IMR-90 (cell line): ENCODE measurements at regions not wholly inside any gene's neighbourhood (a gene's known extent, or its start where the extent isn't known, plus 50 kb on each side); places are given as distances from the start of the nearest gene placed in this dataset.

Source experiments
- ATAC-seq: fragments of 200-7000 bp; cut with Tn5 transposase; 2 replicates; pipeline ENCODE4 v1.9.1; 2020; ENCODE audit warnings: low read depth, mild to moderate bottlenecking, moderate library complexity
- BruUV-seq: library from RNA; stranded (reverse); fragments of 400-500 nt; replicated peaks from 2 replicates; lab custom pipeline; 2021; lab: Mats Ljungman, UMichigan
- CTCF ChIA-PET: fragments of 300-600 bp; formaldehyde crosslinking; extraction: SDS; loops from one replicate; lab custom pipeline; 2021; ENCODE audit warnings: antibody characterized with exemption; lab: Yijun Ruan, JAX
- POLR2A ChIA-PET: fragments of 300-600 bp; sonication (Branson Sonifier 250); formaldehyde crosslinking; loops from one replicate; lab custom pipeline; 2022; ENCODE audit warnings: antibody characterized with exemption; ENCODE audit not compliant: unreplicated experiment; lab: Charles Lee
- DNase-seq: peaks from one replicate; pipeline ENCODE4 v3.0.0; 2013
- H2AFZ ChIP-seq: replicated peaks from 2 replicates; pipeline ENCODE3; 2013; ENCODE audit warnings: low read length, mild to moderate bottlenecking; ENCODE audit not compliant: poor library complexity
- H2AK5ac ChIP-seq: 2 replicates; pipeline ENCODE4 v1.6.1; 2013; ENCODE audit warnings: low read depth, low read length, inconsistent platforms
- H2AK9ac ChIP-seq: replicated peaks from 2 replicates; pipeline ENCODE3; 2013; ENCODE audit warnings: mild to moderate bottlenecking, low read depth, low read length, moderate library complexity; ENCODE audit not compliant: poor library complexity
- H2BK120ac ChIP-seq: 2 replicates; pipeline ENCODE4 v1.6.1; 2013; ENCODE audit warnings: low read depth, low read length, inconsistent platforms
- H2BK15ac ChIP-seq: 3 replicates; pipeline ENCODE4 v1.6.1; 2013; ENCODE audit warnings: low read depth, low read length, inconsistent platforms
- H2BK20ac ChIP-seq: 2 replicates; pipeline ENCODE4 v1.6.1; 2013; ENCODE audit warnings: low read depth, mild to moderate bottlenecking, inconsistent platforms, low read length, moderate library complexity
- H2BK5ac ChIP-seq: 2 replicates; pipeline ENCODE4 v1.6.1; 2013; ENCODE audit warnings: mild to moderate bottlenecking, low read depth, low read length, inconsistent platforms; ENCODE audit not compliant: poor library complexity, severe bottlenecking
- H3K14ac ChIP-seq: replicated peaks from 2 replicates; pipeline ENCODE4 v1.6.1; 2013; ENCODE audit warnings: low read depth, low read length, inconsistent platforms
- H3K18ac ChIP-seq: 2 replicates; pipeline ENCODE4 v1.6.1; 2013; ENCODE audit warnings: low read depth, low read length, control low read depth
- H3K23ac ChIP-seq: 2 replicates; pipeline ENCODE4 v1.6.1; 2013; ENCODE audit warnings: low read depth, low read length, inconsistent platforms
- H3K27ac ChIP-seq: 2 replicates; pipeline ENCODE4 v1.5.1; 2013; ENCODE audit warnings: mild to moderate bottlenecking, control low read depth, low read length; ENCODE audit not compliant: insufficient read depth
- H3K27me3 ChIP-seq: 2 replicates; pipeline ENCODE4 v1.6.1; 2013; ENCODE audit warnings: low read length; ENCODE audit not compliant: control insufficient read depth, insufficient read depth
- H3K36me3 ChIP-seq: 2 replicates; pipeline ENCODE4 v1.6.1; 2013; ENCODE audit warnings: low read length, mixed read lengths; ENCODE audit not compliant: control insufficient read depth, insufficient read depth
- H3K4ac ChIP-seq: 2 replicates; pipeline ENCODE4 v1.6.1; 2013; ENCODE audit warnings: low read depth, low read length, inconsistent platforms
- H3K4me1 ChIP-seq: 2 replicates; pipeline ENCODE4 v1.6.1; 2013; ENCODE audit warnings: low read length, mixed read lengths; ENCODE audit not compliant: control insufficient read depth, insufficient read depth
- H3K4me2 ChIP-seq: 2 replicates; pipeline ENCODE4 v1.6.1; 2013; ENCODE audit warnings: low read depth, mild to moderate bottlenecking, control low read depth, low read length, moderate library complexity
- H3K4me3 ChIP-seq: 2 replicates; pipeline ENCODE4 v1.5.1; 2013; ENCODE audit warnings: low read depth, mild to moderate bottlenecking, control low read depth, low read length, moderate library complexity; ENCODE audit not compliant: insufficient read depth
- H3K56ac ChIP-seq: 2 replicates; pipeline ENCODE4 v1.6.1; 2013; ENCODE audit warnings: low read length, inconsistent platforms; ENCODE audit not compliant: insufficient read depth; ENCODE audit errors: extremely low read depth
- H3K79me1 ChIP-seq, 2 experiments: 2 replicates each; pipeline ENCODE4 v1.6.1; 2013; ENCODE audit warnings: low read length in 2 of 2, inconsistent platforms in 1 of 2, low read depth in 1 of 2
- H3K9ac ChIP-seq: 2 replicates; pipeline ENCODE4 v1.6.1; 2013; ENCODE audit warnings: low read depth, low read length, control low read depth
- H3K9me1 ChIP-seq: 2 replicates; pipeline ENCODE4 v1.6.1; 2013; ENCODE audit warnings: low read length, inconsistent platforms; ENCODE audit not compliant: insufficient read depth
- H3K9me3 ChIP-seq: 2 replicates; pipeline ENCODE4 v1.6.1; 2013; ENCODE audit warnings: low read length; ENCODE audit not compliant: control insufficient read depth, insufficient read depth
- H4K20me1 ChIP-seq: 2 replicates; pipeline ENCODE4 v1.6.1; 2013; ENCODE audit warnings: low read length, inconsistent platforms; ENCODE audit not compliant: insufficient read depth
- H4K5ac ChIP-seq: 2 replicates; pipeline ENCODE4 v1.6.1; 2013; ENCODE audit warnings: mild to moderate bottlenecking, low read depth, low read length, control low read depth
- H4K8ac ChIP-seq, 2 experiments: 2 replicates each; pipeline ENCODE4 v1.6.1; 2013; ENCODE audit warnings: low read depth in 2 of 2, low read length in 2 of 2, control low read depth in 1 of 2, inconsistent platforms in 1 of 2
- H4K91ac ChIP-seq: 2 replicates; pipeline ENCODE4 v1.6.1; 2013; ENCODE audit warnings: low read depth, low read length, inconsistent platforms; ENCODE audit not compliant: insufficient read depth
- BHLHE40 ChIP-seq: fragments of 150-350 bp; IDR thresholded peaks from 2 replicates; pipeline ENCODE4 v1.6.1; 2016; ENCODE audit warnings: mild to moderate bottlenecking, low read depth, low read length
- CEBPB ChIP-seq: IDR thresholded peaks from 2 replicates; pipeline ENCODE4 v1.6.1; 2012; ENCODE audit warnings: low read depth, low read length, improper control_type of control experiment
- CHD1 ChIP-seq: IDR thresholded peaks from 2 replicates; pipeline ENCODE4 v1.6.1; 2012; ENCODE audit warnings: low read depth, low read length, improper control_type of control experiment
- CTCF ChIP-seq: conservative IDR thresholded peaks from 2 replicates; pipeline ENCODE4 v1.5.1; 2012; ENCODE audit warnings: mild to moderate bottlenecking, low read depth, low read length, improper control_type of control experiment
- ELK1 ChIP-seq: fragments of 150-350 bp; IDR thresholded peaks from 2 replicates; pipeline ENCODE4 v1.6.1; 2016; ENCODE audit warnings: low read depth, mild to moderate bottlenecking, low read length, moderate library complexity, borderline replicate concordance
- FOS ChIP-seq: fragments of 150-350 bp; IDR thresholded peaks from 2 replicates; pipeline ENCODE4 v1.6.1; 2016; ENCODE audit warnings: low read depth, low read length
- MAFK ChIP-seq: IDR thresholded peaks from 2 replicates; pipeline ENCODE4 v1.6.1; 2012; ENCODE audit warnings: low read depth, low read length, improper control_type of control experiment
- MAZ ChIP-seq: IDR thresholded peaks from 2 replicates; pipeline ENCODE4 v1.6.1; 2012; ENCODE audit warnings: low read depth, mild to moderate bottlenecking, low read length, improper control_type of control experiment, moderate library complexity, borderline replicate concordance
- MXI1 ChIP-seq: IDR thresholded peaks from 2 replicates; pipeline ENCODE4 v1.6.1; 2012; ENCODE audit warnings: low read depth, mild to moderate bottlenecking, low read length, moderate library complexity, borderline replicate concordance
- NFE2L2 ChIP-seq: fragments of 150-350 bp; IDR thresholded peaks from 2 replicates; pipeline ENCODE4 v1.6.1; 2016; ENCODE audit warnings: low read depth, mild to moderate bottlenecking, low read length
- POLR2A ChIP-seq: IDR thresholded peaks from 2 replicates; pipeline ENCODE4 v1.6.1; 2012; ENCODE audit warnings: mild to moderate bottlenecking, low read depth, low read length
- RAD21 ChIP-seq: IDR thresholded peaks from 2 replicates; pipeline ENCODE4 v1.6.1; 2012; ENCODE audit warnings: low read length, improper control_type of control experiment
- RCOR1 ChIP-seq: IDR thresholded peaks from 2 replicates; pipeline ENCODE4 v1.6.1; 2012; ENCODE audit warnings: mild to moderate bottlenecking, low read length, improper control_type of control experiment; ENCODE audit not compliant: insufficient replicate concordance
- RFX5 ChIP-seq: IDR thresholded peaks from 2 replicates; pipeline ENCODE4 v1.8.0; 2012; ENCODE audit warnings: low read depth, mild to moderate bottlenecking, low read length, moderate library complexity
- SMC3 ChIP-seq: fragments of 150-350 bp; IDR thresholded peaks from 2 replicates; pipeline ENCODE4 v1.6.1; 2016; ENCODE audit warnings: low read depth, mild to moderate bottlenecking, antibody characterized with exemption, low read length, moderate library complexity
- USF2 ChIP-seq: fragments of 150-350 bp; IDR thresholded peaks from 2 replicates; pipeline ENCODE4 v1.6.1; 2017; ENCODE audit warnings: mild to moderate bottlenecking, antibody characterized with exemption, low read length, low read depth
- WGBS, 2 experiments: methylation state at CpG; one replicate each; pipeline versions ENCODE4 v1.1.5 to v1.1.7; 2013; ENCODE audit warnings: missing lambda C conversion rate in 2 of 2; ENCODE audit not compliant: insufficient read length in 1 of 2; ENCODE audit errors: extremely low coverage in 2 of 2; 5-methylcytosine and 5-hydroxymethylcytosine counted together
- dilution Hi-C: fragments of 300-500 bp; cut with HindIII; formaldehyde crosslinking; loops from one replicate; pipeline ENCODE4 v1.14.3; 2018; ENCODE audit warnings: low sequenced_read_pairs; ENCODE audit not compliant: unreplicated experiment
- in situ Hi-C: fragments of 300-500 bp; cut with MboI; formaldehyde crosslinking; loops from 3 replicates; pipeline ENCODE4 v1.14.3; 2019; ENCODE audit warnings: low sequenced_read_pairs, inconsistent platforms, mixed read lengths
- intact Hi-C: fragments of 100-400 bp; cut with micrococcal nuclease; formaldehyde crosslinking; loops from 2 replicates; pipeline ENCODE4 v1.10.0; 2022

GRCh38 chr16:86243123-86243473, 267.2 kb upstream of the FOXF1 start:
- no peak overlapping the region for H3K9ac ChIP-seq
- H2AK5ac ChIP-seq = peak overlapping the region; percentile 71
- no peak overlapping the region for H2AFZ ChIP-seq
- peaks cover 4 to 12% of the 10 kb centered on the region in 2 experiments; a peak in 3 of 4 replicates for H3K79me1 ChIP-seq
- BruUV-seq = no TSS peak
- H4K20me1 ChIP-seq = no peaks in the 10 kb centered on the region
- H3K4me2 ChIP-seq = no peak overlapping the region
- no peaks in the 10 kb centered on the region for H3K36me3 ChIP-seq
- no peak overlapping the region for H3K4me3 ChIP-seq
- DNase-seq (no peak), ATAC-seq (no peak)
- no peaks in the 10 kb centered on the region for H3K27me3 ChIP-seq
- H4K5ac ChIP-seq = no peak overlapping the region; the same call in 1 of the 2 replicates
- no peak overlapping the region for H3K23ac ChIP-seq
- H4K91ac ChIP-seq = peak overlapping the region; percentile 75
- dilution Hi-C loops (no loop called here), intact Hi-C loops (no loop called here), in situ Hi-C loops (no loop called here)
- peaks cover 5% of the 10 kb centered on the region for H3K9me3 ChIP-seq
- no peak overlapping the region for H2AK9ac ChIP-seq
- no peak overlapping the region for H3K27ac ChIP-seq
- H3K56ac ChIP-seq = no peak overlapping the region
- ChIA-PET CTCF (interaction anchor here (1.5 kb wide), 1 partner anchor 10 kb away, joined by 3 read pairs; no protein-coding TSS in a partner anchor), POLR2A (no interaction called here)
- H3K4ac ChIP-seq = peak overlapping the region; percentile 90
- peaks cover 14% of the 10 kb centered on the region for H3K9me1 ChIP-seq
- 0 out of 4 replicates have a peak overlapping the region, but pooled peaks have one; percentile 14 to 65 for H4K8ac ChIP-seq
- TF ChIP-seq MXI1 (no peak), CEBPB (no peak), MAFK (no peak), FOS (no peak), SMC3 (no peak), RAD21 (no peak), NFE2L2 (no peak), CHD1 (no peak), CTCF (no peak), BHLHE40 (no peak), POLR2A (no peak), ELK1 (no peak), USF2 (no peak), RCOR1 (no peak), MAZ (no peak), RFX5 (no peak)
- H2BK5ac ChIP-seq = no peak overlapping the region
- peak overlapping the region; percentile 89 for H2BK20ac ChIP-seq
- no CpG with 5 or more reads among the region's 6 CpGs for WGBS, 2 experiments
- peak overlapping the region; percentile 34; the same call in 1 of the 2 replicates for H3K18ac ChIP-seq
- H3K14ac ChIP-seq = 0 out of 2 replicates have a peak overlapping the region, but pooled peaks have one; percentile 12
- peak overlapping the region; percentile 92 for H2BK120ac ChIP-seq
- peaks cover 10% of the 10 kb centered on the region for H3K4me1 ChIP-seq
- H2BK15ac ChIP-seq = peak overlapping the region; percentile 95; the same call in 2 of the 3 replicates
